NCI-H1436 (cell line): ENCODE measurements at regions not wholly inside any gene's neighbourhood (a gene's known extent, or its start where the extent isn't known, plus 50 kb on each side); places are given as distances from the start of the nearest gene placed in this dataset.

Experiments used
- DNase-seq: peaks from one replicate; lab custom pipeline; 2025; lab: John Stamatoyannopoulos, UW

- DNase-seq, result no peak
These were observed 390.9 kb downstream of the CDH7 start for GRCh38 chr18:66141716-66142115.

DNA sequence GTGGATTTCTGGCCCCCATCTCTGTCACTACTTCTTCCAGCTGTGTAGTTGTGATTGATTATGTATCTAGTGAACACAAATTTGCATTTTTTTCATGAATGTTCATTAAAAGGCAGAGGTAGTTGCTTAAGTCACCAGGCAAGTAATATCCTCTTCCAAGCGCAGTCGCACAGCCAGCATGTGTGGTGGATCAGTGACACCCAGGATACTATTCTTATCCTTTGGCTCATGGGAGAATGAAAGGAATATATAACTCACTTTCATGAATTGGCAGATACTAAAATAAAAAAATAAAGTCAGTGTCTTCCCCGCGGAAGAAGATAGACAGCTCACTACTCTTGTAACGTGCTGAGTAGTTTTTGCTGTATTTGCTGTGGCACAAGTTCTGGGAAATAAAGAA is 387.8 kb downstream of the CDH7 start:
- no peak for DNase-seq

DNA sequence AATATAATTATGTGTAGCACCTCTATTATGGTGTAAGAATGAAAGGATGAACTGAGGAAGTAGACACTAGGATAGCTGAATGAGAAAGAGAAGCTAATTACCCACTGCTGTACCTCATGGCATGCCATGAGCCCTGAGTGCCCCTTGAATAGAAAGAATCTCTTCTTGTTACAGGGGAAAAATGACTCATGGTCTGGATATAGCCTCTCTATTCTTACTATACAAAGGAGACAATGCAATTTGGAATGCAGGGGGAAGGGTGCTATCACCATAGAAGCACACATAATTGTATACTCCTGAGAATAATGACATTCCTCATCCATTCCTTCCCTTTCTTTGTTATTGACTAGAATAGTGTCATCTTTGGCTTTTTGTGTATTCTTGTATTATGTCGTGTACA is 385.2 kb downstream of the CDH7 start:
- no peak for DNase-seq

DNA sequence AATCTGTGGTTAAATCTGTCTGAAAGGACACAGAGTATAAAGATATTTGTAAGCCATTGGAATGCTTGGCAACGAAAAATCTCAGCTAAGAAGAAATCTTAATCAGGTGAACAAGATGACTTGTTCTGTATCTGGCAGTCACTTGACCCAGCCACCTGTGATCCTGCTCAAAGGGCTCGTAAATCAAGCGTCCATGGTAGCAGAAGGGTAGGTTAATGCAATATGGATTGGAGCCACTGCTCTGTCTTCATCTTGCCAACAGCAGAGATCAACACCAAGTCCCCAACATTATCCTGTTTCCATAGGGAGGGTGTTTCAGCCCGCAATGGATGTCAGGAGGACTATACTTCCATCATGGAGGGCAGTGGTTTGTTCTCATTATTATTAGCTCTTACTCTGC is 378.4 kb downstream of the CDH7 start:
- no peak for DNase-seq

- DNase-seq, result no peak
These were observed 375.5 kb downstream of the CDH7 start for GRCh38 chr18:66126266-66126665.

DNA sequence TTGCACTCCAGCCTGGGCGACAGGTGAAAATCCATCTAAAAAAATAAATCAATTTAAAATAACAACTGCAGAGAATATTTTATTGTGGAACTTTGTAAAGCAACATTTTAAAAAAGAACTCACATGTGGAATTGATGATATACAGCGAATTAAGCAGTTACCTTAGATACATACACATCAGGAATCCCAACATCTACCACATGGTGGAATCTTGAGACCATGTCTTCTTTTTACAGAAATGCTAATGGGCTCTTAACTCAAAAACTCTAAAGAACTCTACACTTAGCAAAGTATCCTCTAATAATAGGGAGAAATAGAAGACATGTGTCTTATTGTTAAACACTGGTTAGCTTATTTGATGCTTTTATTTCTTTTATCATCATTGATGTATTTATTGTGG is 373.6 kb downstream of the CDH7 start:
- DNase-seq, result no peak

DNA sequence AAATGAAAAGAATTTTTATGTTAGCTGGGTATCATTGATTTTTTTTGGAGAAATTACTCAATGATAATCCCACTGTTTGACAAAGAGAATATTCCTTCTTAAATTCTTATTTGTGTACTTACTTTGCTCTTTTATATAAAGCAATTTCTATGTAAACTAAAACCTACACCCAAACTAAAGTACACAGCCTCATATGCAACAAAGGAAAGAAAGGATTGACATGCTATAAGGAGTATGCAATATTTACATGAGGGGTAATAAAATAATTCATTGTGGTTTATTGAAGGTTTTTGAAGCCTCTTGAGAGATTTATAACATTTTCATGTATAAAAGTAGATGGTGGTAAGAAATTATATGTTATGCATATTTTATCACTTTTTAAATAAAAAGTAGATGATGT is 368.5 kb downstream of the CDH7 start:
- no peak for DNase-seq

DNA sequence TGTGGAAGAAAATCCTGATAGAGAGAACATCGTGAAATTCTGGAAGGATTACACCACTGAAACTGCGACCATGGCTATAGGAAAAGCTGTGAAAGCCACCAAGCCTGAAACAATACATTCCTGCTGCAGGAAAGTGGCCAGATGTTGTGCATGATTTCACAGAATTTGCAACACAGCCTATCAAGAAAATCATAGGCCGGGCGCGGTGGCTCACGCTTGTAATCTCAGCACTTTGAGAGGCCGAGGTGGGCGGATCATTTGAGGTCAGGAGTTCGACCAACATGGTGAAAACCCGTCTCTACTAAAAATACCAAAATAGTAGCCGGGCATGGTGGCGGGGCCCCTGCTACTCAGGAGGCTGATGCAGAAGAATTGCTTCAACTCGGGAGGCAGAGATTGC is 360.2 kb downstream of the CDH7 start:
- DNase-seq, result no peak

DNA sequence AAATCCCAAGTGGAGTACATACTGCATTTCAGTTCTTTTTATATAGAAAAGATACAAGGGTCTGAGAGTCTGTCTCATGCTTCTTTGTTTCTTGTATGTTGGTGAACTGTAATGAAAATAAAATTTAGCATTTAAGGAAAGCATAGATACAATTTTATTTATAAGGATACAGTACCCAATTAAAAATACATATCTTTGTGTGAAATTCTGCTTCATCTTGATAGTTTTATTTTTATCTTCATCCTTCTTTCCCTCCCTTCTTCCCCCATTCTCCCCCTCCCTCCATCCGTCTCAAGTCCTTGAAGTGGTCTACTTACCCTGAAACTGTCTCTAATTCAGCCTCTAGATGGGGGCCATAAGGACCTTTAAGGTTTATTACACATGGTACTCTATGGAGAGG is 359.8 kb downstream of the CDH7 start:
- no peak for DNase-seq

DNA sequence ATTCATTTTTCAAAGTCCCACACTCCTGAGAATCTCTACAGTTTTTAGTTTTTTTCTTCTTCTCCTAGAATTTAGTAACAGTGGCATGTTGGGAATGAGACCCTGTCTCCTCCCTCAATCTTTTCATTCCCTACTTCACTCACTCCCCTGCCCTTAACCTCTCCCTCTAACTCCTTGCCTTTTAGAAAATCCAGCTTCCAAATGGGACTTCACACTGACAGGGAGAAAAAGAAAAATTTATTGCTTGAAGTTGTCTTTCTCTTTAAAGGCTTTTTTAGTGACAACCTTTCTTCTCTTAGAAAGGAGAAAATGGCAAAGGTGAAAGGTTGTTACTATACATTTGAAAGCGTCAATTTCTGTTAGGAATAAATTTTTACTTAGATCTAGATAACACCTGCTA is 359.2 kb downstream of the CDH7 start:
- DNase-seq, result no peak

DNA sequence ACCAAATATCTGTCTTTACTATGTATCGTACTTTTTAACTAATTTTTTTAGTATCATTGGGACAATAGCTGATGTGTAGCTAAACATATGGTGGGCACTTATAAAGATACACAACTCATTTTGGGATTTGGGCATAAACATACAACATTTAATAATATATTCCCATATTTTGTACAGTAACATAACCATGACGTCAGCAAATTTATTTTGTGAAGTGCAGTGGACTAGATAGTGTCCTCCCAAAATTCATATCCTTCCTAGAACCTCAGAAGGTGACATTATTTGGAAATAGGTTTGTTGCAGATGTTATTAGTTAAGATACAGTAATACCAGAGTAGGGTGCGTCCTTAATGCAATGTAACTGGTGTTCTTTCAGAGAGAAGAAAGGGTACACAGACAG is 356.7 kb downstream of the CDH7 start:
- DNase-seq, result no peak

DNA sequence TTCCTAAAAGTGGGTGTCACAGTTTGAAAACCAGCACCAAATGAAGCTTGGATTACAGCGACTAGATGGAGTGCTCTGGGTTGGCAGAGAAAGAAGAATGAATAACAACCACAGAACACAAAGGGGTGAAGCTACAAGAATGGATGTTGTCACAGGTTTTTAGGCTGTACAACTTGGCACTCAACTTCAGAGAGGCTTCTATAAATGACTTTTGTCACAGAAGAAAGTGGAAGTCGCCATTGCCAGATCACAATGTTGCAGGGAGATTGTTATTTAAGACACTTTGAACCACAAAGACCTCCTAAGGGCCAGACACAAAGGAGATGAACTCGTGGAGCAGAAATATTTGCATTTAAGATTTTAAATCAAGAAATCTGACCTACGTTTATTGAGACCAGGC is 354.2 kb downstream of the CDH7 start:
- DNase-seq, result no peak

GRCh38 chr18:66103550-66103949 is 352.7 kb downstream of the CDH7 start:
- DNase-seq, result no peak

DNA sequence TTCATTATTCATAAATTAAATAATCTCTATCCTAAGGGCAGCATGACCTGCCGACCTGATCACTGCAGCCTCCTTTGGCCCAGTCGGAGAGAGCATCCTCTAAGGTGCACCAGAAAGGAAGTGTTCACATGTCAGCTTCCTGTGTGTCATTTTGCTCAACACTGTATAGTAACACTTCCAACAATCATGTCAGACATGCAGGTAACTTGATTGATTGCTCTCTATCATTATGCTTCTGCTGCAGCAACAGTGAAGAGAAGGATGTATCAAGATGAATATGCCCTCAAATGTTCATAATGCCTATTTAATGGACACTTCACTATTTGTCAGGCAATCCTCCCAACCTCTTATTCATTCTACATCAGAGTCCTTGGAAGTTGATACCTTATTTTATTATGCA is 332.3 kb downstream of the CDH7 start:
- no peak for DNase-seq

- no peak for DNase-seq
These were observed 328.4 kb downstream of the CDH7 start for GRCh38 chr18:66078925-66079800.

DNA sequence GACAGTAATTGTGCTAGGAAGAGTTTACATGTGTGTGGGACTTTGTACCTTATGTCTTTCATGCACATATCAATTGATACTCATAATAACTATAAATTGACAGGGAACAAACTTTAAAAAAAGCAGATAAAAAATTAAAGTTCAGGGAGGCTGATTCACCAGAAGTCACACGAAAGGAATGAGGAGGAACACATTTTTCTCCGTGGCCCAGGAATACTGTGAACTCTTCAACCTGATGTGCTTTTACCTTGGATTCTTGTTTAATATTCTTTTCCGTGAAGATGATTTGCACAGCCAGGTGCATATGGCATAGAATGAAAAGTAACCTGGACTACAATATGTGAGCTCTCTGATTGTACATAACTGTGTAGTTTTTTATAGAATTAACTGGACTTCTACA is 326.3 kb downstream of the CDH7 start:
- no peak for DNase-seq

DNA sequence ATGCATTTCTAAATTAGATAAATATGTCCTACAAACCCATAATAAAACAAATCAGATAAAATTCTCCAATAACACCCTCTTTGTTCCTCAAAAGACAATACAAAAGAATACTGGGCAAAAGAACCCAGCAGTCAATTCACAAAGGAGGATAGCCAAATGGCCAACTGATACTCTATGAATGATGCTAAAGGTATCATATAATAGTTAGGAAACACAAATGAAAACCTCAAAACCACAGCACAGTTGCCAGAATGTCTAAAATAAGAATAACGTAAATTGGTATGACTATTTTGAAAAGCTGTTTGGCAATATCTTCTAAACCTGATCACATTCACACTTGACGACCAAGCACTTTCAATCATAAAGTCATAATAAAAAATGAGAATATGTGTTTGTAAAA is 315.4 kb downstream of the CDH7 start:
- no peak for DNase-seq

DNA sequence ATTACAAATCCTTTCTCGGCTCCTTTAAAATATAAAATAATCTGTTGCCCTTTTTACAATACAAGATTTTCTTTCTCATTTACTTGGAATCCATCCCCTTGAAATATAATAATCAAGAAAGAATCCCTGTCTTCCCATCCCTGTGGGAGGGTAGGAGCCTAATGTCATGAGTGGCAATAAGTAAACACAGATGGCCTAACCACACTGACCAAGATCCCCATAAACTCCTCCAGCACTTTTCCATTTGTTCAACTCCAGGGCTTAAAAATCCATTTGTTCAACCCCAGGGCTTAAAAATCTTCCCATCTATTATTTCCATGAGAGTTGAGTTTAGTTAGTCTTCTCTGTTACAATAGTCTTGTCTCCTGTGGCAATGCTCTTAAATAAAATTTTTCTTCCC is 297.6 kb downstream of the CDH7 start:
- no peak for DNase-seq

DNA sequence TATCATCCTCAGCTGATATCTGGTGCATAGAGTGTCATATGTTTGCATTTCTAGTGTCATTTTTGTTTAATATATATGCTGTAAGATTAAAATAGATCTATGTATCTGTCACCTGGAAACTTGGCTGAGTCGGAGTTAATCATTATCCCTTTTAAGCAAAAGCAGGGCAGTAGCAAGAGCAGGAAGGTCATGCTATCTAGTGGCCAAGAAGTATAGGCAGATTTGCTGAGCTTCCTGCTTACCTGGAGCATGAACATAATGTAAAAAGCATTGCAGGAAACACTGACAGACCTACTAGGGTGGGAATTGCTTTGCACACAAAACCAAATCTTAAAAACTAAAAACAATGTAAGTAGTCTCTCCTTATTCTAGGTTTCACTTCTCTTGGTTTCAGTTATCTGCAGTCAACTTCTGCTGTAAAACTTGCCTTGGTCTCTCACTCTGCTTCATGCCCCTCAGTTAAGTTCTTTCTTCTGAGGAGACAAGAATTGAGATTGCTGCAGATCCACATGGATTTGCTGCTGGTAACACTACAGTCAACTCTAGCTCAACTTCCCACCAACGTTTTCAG is 295.3 kb downstream of the CDH7 start:
- DNase-seq, result no peak

- no peak for DNase-seq
These were observed 292.2 kb downstream of the CDH7 start for GRCh38 chr18:66043009-66043408.

GRCh38 chr18:66013969-66014368 is 263.2 kb downstream of the CDH7 start:
- no peak for DNase-seq

- no peak for DNase-seq
These were observed 261.1 kb downstream of the CDH7 start for GRCh38 chr18:66011916-66012315.

GRCh38 chr18:66005831-66006588 is 255.2 kb downstream of the CDH7 start:
- no peak for DNase-seq
